ENCODE measurements at regions not wholly inside any gene's neighbourhood (a gene's known extent, or its start where the extent isn't known, plus 50 kb on each side); places are given as distances from the start of the nearest gene placed in this dataset.

DNA sequence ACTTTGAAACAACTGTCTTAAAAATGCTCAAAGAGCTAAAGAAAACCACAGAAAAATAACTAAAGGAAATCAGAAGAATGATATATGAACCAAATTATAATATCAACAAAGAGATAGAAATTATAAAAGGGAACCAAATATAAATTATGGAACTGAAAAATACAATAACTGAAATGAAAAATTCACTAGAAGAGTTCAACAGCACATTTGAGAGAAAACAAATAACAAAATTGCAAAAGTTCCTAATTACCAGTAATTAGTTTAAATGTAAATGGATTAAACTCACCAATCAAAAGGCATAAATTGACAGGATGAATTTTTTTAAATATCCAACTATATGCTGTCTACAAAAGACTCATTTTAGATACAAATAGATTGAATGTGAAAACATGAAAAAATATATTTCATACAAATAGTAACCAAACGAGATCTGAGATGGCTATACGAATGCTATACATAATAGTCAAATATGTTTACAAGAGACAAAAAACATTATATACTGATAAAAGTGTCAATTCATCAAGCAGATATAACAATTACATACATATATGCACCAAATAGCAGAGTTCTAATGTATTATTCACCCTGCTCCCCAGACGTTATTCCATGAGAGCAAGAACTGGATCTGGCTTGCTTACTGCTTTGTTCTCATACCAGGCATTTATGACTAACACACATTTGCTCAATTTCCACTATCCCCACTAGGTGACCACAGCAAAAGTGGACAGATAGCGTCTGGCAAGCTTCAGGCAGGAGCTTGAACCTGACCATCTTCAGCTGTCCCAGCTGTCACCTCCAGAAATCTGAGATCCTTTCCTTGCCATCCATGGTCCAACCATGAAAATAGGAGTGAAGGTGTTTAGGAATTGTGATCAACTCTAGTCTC, 72.4 kb upstream of the SIRPA start:
- TF ChIP-seq CTCF (conservative IDR thresholded peaks at IDR 0.05; ENCODE audit: low read depth, low read length) (no peak; the same call in 1 of the 2 replicates), CEBPB (IDR thresholded peaks at IDR 0.05; ENCODE audit: low read depth, low read length) (no peak), RAD21 (IDR thresholded peaks at IDR 0.05; ENCODE audit: low read length) (no peak), MXI1 (IDR thresholded peaks at IDR 0.05; ENCODE audit: borderline replicate concordance, low read depth, low read length) (no peak), USF2 (IDR thresholded peaks at IDR 0.05; ENCODE audit: low read depth, low read length) (no peak), CHD1 (IDR thresholded peaks at IDR 0.05; ENCODE audit: low read depth, low read length) (no peak), POLR2A (IDR thresholded peaks at IDR 0.05; ENCODE audit: low read depth, low read length) (no peak), MAFK (IDR thresholded peaks at IDR 0.05; ENCODE audit: low read depth, low read length) (no peak)
- TF ChIP-seq, protein P1, sequence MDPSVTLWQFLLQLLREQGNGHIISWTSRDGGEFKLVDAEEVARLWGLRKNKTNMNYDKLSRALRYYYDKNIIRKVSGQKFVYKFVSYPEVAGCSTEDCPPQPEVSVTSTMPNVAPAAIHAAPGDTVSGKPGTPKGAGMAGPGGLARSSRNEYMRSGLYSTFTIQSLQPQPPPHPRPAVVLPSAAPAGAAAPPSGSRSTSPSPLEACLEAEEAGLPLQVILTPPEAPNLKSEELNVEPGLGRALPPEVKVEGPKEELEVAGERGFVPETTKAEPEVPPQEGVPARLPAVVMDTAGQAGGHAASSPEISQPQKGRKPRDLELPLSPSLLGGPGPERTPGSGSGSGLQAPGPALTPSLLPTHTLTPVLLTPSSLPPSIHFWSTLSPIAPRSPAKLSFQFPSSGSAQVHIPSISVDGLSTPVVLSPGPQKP (IDR thresholded peaks at IDR 0.05; ENCODE audit: borderline replicate concordance, low read depth, low read length), result no peak

All from IMR-90 (cell line).